ENCODE measurements at regions not wholly inside any gene's neighbourhood (a gene's known extent, or its start where the extent isn't known, plus 50 kb on each side); places are given as distances from the start of the nearest gene placed in this dataset.
A peak's percentile ranks its signal among the peaks of the same experiment; 100 is the strongest.
"Not testable (repeated sequence)": the region's sequence is repeated elsewhere in the genome, so short reads cannot be mapped to it uniquely, and the experiment has no call there.

GRCh38 chr3:82165266-82165665 lies 403.8 kb upstream of the GBE1 start:
- no peak for DNase-seq (ENCODE audit: low spot score)

DNA sequence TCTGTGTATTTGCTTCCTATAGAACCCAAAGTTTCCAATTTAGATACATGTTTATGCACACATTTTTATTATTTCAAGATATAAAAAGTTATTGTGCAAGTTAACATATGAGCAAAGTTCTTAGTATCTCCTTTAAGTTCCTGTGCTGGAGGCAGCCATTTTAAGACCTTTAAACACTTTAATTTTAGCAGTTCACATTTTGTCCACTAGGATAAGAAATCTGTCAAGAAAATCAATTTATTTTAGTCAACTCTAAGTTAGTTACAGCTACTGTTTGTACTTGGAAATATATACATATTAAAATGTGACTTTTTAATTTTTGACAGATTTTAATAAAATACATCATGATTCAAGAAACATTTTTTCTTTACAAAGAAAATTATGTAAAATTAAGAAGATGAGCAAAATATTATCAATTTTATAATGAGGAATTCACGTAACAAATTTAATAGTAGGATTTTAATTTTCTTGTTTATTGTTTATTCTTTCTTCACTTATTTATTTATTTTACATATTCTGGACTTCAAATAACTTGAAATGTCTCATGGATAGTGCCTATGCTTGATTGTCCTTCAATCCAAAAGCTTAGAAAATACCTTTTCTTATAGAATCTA lies 402.6 kb upstream of the GBE1 start:
- DNase-seq (ENCODE audit: low spot score) = peak; percentile 35

GRCh38 chr3:82157952-82158351 lies 396.5 kb upstream of the GBE1 start:
- DNase-seq (ENCODE audit: low spot score) = peak; percentile 87

GRCh38 chr3:82153892-82154291 lies 392.4 kb upstream of the GBE1 start:
- DNase-seq (ENCODE audit: low spot score) = not testable (repeated sequence)

DNA sequence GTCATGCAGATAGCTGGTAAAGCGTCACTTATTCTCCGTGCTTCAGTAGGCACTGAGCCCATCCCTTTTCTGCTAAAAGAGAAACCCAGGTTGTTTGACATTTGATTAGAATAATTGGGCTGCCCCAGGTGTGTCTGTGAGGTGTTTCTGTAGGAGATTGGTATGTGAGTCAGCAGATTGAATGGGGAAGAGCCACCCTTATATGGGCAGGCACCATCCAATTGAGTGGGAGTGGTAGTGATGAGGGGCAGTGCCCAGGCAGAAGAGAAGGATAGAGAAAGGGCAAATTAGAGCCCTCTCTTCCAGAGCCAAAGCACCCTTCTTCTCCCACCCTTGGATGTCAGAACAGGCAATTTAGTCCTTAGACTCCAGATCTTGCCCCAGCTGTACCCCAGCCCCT lies 384.3 kb upstream of the GBE1 start:
- DNase-seq (ENCODE audit: low spot score) = peak; percentile 1

DNA sequence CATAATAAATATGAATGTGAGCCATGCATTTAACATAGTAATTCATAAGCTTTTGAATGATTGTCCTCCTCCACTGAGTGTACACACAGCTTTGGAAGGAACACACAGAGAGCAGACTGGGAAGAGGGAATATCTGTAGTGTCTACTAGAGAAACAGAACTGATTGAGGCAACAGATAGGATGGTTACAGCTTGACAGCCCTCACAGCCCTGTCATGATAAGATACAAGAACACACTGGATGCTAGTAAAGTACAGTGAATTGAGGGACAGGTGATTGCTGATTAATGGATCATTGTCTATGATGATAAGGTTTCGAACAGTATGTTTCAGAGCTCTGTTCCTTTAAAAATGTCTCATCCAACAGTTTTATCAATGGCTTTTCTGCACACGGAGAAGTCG lies 383.4 kb upstream of the GBE1 start:
- no peak for DNase-seq (ENCODE audit: low spot score)

- DNase-seq (ENCODE audit: low spot score) = no peak
Observed at GRCh38 chr3:82143661-82144412, 382.4 kb upstream of the GBE1 start.

DNA sequence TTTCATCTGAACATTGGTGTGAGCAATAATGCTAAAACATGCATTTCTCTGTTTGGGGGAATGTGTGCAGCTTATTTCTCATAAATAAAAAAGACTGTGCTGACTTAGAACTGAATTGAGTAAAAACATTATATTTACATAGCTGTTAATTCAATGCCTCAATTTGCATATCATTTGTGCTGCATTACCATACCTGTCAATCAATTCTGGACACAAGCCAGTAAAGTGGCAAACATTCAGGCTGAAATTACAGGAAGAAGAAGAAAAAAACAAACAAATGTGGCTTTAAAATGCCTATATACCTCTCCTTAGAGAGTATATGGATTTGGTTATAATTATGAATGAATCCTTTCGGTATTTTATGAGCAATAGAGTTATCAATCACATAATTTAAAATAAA lies 380.1 kb upstream of the GBE1 start:
- DNase-seq (ENCODE audit: low spot score) = no peak

DNA sequence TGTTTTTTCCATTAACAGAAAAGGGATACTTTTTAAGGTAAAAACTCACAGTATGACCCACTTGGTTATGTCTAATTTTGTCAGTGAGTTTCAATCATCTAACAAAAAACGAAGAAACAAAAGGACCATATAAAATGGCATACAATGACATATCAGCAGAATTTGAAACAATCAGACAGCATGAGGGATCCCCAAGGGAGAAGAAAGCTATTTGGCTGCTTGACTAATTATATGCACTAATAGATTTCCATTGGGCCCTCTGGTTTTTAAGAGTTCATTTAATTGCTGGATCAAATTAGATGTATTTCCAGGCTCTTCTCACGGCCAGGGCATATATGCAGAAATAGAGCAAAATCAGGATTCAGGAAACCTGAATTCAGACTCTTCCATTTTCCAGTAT lies 376.4 kb upstream of the GBE1 start:
- DNase-seq (ENCODE audit: low spot score) = no peak

- no peak for DNase-seq (ENCODE audit: low spot score)
Observed at GRCh38 chr3:82137050-82137449, 375.6 kb upstream of the GBE1 start.

- DNase-seq (ENCODE audit: low spot score) = peak; percentile 60
Observed at GRCh38 chr3:82133070-82133606, 371.7 kb upstream of the GBE1 start.

DNA sequence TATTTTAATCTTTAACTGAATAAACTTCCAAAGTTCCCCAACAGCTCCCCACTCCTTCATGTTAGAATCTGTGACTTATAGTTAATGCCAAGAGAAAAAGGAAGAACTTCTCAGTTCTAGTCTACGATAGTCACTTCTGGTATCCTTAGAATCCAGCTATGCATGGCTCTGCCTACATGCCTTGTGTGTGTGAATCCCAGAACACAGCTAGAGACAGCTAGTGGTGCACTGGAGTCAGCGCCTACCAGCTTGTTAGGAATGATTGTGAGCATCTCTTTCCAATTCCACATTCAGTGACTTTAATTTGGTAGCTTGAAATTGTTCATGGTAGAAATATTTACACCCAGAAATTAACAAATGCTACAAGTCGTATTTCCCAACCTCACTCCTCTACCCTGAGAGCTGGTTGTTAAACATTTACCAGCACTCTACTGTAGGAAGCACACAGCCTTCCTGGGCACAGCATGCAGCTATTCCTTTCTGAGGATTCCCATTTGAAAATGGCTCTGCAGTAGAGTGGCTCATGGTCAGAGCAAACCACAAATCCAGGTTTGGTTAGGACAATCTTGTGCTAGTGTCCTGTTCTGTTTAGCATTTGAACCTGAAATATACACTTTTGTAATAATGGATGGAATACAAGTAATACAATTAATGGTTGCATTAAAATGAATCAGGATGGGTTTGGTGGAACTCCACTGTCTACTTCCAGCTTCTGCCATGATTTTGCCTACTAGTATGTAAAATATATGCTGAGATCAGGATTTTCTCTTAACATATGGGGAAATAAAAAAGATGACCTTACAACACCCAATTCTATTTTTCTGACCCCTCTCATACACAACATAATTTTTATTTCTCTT lies 371.0 kb upstream of the GBE1 start:
- peak; percentile 61 for DNase-seq (ENCODE audit: low spot score)

GRCh38 chr3:82130046-82130445 lies 368.6 kb upstream of the GBE1 start:
- no peak for DNase-seq (ENCODE audit: low spot score)

DNA sequence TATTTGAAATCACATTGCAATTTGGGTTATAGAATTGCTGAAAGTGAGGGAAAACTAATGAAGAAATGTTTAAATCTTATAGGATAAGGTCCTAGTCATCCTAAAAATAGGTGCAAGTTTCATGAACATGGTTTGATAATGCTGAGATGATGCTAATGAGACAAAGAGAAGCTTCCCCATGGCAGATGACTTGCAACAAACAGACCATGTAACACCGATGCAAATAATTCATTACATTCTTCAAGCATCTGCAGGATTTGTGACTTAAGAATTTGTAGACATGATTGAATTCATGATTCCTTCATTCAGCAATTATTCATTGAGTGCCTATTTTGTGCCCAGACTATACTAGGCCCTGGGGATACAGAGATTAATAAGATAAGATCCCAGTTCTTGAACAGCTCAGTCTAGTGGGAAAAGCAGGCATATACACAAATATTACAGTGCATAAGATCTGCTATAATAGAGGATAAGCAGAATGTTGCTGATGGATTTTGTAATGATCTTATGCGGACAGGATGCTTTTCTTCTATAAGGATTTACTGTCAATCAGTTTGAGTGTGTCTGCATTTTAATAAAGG lies 367.9 kb upstream of the GBE1 start:
- DNase-seq (ENCODE audit: low spot score) = no peak

GRCh38 chr3:82128271-82128670 lies 366.8 kb upstream of the GBE1 start:
- DNase-seq (ENCODE audit: low spot score) = no peak

DNA sequence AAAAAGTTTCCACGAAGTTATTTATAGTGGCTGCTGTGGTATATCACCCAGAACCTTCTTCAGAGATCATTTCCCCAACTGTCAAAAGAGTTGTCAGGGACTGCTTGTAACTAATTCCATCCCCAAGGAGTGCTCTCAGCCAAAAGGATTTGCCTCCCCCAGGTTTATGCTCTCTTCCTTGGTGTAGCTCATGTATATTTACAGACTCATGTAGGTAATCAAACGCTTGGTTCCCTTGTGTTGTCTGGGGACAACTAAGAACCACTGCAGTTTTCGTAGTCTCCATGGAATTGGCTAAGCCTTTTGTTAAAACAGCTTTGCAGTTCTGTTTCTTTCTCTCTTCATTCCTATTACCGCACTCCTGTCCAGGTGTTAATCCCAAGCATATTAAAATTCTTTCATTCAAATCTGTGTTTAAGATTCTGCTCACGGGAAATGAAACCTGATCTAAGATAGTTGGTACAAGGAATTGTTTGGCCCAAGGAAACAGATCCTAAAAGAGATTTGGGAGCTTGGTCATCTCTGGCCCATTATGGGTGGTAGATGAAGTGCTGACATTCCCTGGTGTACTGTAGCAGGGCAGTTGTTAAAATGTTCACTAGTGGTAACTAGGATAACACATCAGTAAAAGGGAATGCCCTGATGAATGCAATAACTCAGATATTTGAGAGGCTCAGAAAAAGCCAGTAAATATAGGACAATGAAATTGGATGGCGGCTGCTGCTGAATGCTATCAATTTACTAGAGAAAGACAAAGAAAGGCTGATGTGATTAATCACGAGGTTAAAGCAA lies 361.3 kb upstream of the GBE1 start:
- no peak for DNase-seq (ENCODE audit: low spot score)

DNA sequence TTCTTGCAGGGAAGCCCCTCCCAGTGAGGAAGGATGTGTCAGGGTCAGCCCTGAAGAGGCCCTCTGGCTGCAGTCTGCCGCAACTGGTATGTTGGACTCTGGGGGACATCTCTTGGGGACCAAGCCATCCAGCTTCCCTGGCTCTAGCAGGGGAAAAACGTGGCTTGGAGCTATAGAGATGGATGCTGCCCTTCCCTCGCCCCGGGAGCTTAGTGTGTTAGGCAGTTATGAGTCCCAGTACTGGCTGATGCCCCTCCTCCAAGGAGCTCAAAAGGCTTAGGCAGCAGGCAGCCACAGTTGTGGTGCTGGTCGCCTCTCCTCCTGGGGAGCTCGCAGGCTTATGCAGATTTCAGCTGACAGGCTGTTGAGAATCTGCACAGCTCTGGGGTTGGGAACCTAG lies 353.1 kb upstream of the GBE1 start:
- no peak for DNase-seq (ENCODE audit: low spot score)

DNA sequence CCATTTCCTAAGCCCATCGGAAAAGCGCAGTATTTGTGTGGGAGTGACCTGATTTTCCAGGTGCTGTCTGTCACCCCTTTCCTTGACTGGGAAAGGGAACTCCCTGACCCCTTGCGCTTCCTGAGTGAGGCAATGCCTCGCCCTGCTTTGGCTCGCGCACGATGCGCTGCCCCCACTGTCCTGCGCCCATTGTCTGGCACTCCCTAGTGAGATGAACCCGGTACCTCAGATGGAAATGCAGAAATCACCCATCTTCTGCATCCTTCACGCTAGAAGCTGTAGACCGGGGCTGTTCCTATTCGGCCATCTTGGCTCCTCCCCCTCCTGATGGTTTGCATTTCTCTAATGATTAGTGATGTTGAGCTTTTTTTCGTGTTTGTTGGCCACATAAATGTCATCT lies 349.3 kb upstream of the GBE1 start:
- DNase-seq (ENCODE audit: low spot score) = not testable (repeated sequence)

- peak; percentile 14 for DNase-seq (ENCODE audit: low spot score)
Observed at GRCh38 chr3:82103241-82103640, 341.8 kb upstream of the GBE1 start.

GRCh38 chr3:82100378-82100777 lies 338.9 kb upstream of the GBE1 start:
- DNase-seq (ENCODE audit: low spot score) = peak; percentile 77

DNA sequence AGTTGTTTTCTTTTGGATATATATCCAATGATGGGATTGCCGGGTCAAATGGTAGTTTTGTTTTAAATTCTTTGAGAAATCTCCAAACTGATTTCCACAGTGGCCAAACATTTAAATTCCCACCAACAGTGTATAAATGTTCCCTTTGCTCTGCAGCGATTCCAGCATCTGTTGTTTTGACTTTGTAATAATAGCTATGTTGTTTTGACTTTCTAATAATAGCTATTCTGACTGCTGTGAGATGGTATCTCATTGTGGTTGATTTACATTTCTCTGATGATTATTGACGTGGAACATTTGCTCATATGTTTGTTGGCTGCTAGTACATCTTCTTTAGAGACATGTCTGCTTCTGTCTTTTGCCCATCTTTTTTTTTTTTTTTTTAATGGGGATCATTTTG lies 332.2 kb upstream of the GBE1 start:
- no peak for DNase-seq (ENCODE audit: low spot score)

- DNase-seq (ENCODE audit: low spot score) = no peak
Observed at GRCh38 chr3:82088749-82089148, 327.3 kb upstream of the GBE1 start.

Data from kidney tubule cell (primary cell).